ENCODE measurements at regions not wholly inside any gene's neighbourhood (a gene's known extent, or its start where the extent isn't known, plus 50 kb on each side); places are given as distances from the start of the nearest gene placed in this dataset.
A peak's percentile ranks its signal among the peaks of the same experiment; 100 is the strongest.

DNA sequence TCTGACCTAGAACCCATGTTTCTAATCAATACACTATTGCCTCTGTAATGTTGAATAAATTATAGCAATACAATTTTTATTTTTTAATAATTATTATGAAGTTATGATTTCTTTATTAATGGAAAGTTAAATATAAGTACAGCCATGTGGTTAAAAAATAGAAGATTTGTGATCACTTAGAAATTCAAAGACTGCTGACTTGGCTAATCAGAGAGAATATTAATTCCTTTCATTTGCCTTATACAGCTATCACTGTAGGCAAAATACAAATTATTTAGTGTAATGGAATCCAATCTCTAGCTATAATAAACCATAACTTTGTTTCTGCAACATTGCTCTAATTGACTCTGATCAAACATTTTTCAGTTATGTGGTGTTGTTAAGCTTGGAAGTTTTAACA lies 255.0 kb upstream of the TAS2R1 start (continued):
- TF ChIP-seq, protein P1, sequence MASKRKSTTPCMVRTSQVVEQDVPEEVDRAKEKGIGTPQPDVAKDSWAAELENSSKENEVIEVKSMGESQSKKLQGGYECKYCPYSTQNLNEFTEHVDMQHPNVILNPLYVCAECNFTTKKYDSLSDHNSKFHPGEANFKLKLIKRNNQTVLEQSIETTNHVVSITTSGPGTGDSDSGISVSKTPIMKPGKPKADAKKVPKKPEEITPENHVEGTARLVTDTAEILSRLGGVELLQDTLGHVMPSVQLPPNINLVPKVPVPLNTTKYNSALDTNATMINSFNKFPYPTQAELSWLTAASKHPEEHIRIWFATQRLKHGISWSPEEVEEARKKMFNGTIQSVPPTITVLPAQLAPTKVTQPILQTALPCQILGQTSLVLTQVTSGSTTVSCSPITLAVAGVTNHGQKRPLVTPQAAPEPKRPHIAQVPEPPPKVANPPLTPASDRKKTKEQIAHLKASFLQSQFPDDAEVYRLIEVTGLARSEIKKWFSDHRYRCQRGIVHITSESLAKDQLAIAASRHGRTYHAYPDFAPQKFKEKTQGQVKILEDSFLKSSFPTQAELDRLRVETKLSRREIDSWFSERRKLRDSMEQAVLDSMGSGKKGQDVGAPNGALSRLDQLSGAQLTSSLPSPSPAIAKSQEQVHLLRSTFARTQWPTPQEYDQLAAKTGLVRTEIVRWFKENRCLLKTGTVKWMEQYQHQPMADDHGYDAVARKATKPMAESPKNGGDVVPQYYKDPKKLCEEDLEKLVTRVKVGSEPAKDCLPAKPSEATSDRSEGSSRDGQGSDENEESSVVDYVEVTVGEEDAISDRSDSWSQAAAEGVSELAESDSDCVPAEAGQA (IDR thresholded peaks at IDR 0.05; ENCODE audit: low read depth) = no peak
- TF ChIP-seq, protein P1 (CRISPR knock-in tag; IDR thresholded peaks at IDR 0.05; ENCODE audit: borderline replicate concordance) = no peak
- TF ChIP-seq ZNF121 (CRISPR knock-in tag; IDR thresholded peaks at IDR 0.05) = no peak
- TF ChIP-seq ZMYM4 (CRISPR knock-in tag; IDR thresholded peaks at IDR 0.05) = no peak
- TF ChIP-seq ZFP36L2 (CRISPR knock-in tag; IDR thresholded peaks at IDR 0.05) = no peak
- TF ChIP-seq TCF7 (IDR thresholded peaks at IDR 0.05; ENCODE audit: low read depth) = no peak
- TF ChIP-seq HMG20A (CRISPR knock-in tag; IDR thresholded peaks at IDR 0.05; ENCODE audit: borderline replicate concordance) = no peak
- TF ChIP-seq MAFK (conservative IDR thresholded peaks at IDR 0.05 in 1 of 2, IDR thresholded peaks at IDR 0.05 in 1 of 2; ENCODE audit: low read length in 2 of 2) = peak; percentile 49 to 82

DNA sequence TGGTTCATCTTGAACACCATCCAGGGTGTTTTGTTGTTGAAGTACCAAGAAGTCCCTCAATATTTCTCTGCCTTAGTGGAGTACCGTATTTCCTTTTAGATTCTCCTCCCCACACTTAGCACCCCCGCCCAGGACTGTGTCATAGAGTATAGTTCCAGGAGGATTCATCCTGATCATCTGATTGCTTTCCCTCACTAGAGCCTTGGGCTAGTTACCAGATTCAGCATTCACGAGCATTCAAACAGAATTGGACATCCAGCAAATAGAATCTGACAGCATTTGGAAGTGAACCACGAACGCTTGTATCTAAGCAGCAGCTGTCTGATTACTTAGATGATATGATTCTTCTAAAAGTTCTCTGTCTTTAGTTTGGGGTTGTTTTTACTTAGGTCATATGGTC lies 248.1 kb upstream of the TAS2R1 start:
- WGBS (ENCODE audit: low lambda C conversion rate) = 22% methylated on average over 5 of the region's 5 CpGs
- Histone ChIP-seq H3K79me2 (ENCODE audit: insufficient read depth, low read length) (no peaks in the 10 kb centered on the region), H4K20me1 (ENCODE audit: insufficient read depth, low read length) (no peaks in the 10 kb centered on the region), H3K9me3 (ENCODE audit: low read length) (no peaks in the 10 kb centered on the region), H3K27me3 (ENCODE audit: control insufficient read depth in 1 of 2, insufficient read depth in 2 of 2, low read length in 2 of 2) (no peaks in the 10 kb centered on the region), H3K27ac (ENCODE audit: extremely low read length, insufficient read depth, low read length) (no peak overlapping the region), H3K36me3 (replicated peaks in 1 of 2; ENCODE audit: control insufficient read depth in 1 of 2, insufficient read depth in 2 of 2, low read length in 2 of 2) (no peaks in the 10 kb centered on the region), H2AFZ (ENCODE audit: low read length) (no peak overlapping the region), H3K4me1 (ENCODE audit: insufficient read depth, low read length) (no peaks in the 10 kb centered on the region), H3K9ac (ENCODE audit: insufficient read depth, low read depth, low read length) (no peak overlapping the region), H3K4me2 (ENCODE audit: low read depth, low read length) (no peak overlapping the region), H3K4me3 (replicated peaks in 1 of 3; ENCODE audit: insufficient read depth in 1 of 3, low read depth in 2 of 3, low read length in 3 of 3) (no peak overlapping the region)
- CTCF ChIA-PET (ENCODE audit: low intra/inter-chr PET ratio, low total read pairs) = no interaction called here
- intact Hi-C loops (cut with micrococcal nuclease; ENCODE audit: unreplicated experiment) = no loop called here
- POLR2A ChIA-PET = no interaction called here
- TF ChIP-seq AGO1 (IDR thresholded peaks at IDR 0.05; ENCODE audit: low read depth, low read length, poor library complexity, severe bottlenecking) (no peak), MATR3 (CRISPR knock-in tag; IDR thresholded peaks at IDR 0.05) (no peak), BRCA1 (CRISPR knock-in tag; IDR thresholded peaks at IDR 0.05) (no peak)
- TF ChIP-seq, protein P2, sequence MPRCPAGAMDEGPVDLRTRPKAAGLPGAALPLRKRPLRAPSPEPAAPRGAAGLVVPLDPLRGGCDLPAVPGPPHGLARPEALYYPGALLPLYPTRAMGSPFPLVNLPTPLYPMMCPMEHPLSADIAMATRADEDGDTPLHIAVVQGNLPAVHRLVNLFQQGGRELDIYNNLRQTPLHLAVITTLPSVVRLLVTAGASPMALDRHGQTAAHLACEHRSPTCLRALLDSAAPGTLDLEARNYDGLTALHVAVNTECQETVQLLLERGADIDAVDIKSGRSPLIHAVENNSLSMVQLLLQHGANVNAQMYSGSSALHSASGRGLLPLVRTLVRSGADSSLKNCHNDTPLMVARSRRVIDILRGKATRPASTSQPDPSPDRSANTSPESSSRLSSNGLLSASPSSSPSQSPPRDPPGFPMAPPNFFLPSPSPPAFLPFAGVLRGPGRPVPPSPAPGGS (CRISPR knock-in tag; IDR thresholded peaks at IDR 0.05) = no peak
- no TSS peak for BruUV-seq (replicated peaks)
- in situ Hi-C loops (cut with HindIII; ENCODE audit: extremely low pct_ligation_motif_present, low pct_unique_long_range_greater_than_20kb) = no loop called here
- ATAC-seq (no peak), DNase-seq (ENCODE audit: low spot score) (no peak), FAIRE-seq (no peak)
